ACC112 (cell line): ENCODE measurements at regions not wholly inside any gene's neighbourhood (a gene's known extent, or its start where the extent isn't known, plus 50 kb on each side); places are given as distances from the start of the nearest gene placed in this dataset.

ENCODE experiments used
- H2AFZ ChIP-seq: fragments of 200-600 bp; sonication (generic); one replicate; pipeline ENCODE4 v1.6.0; 2017; ENCODE audit warnings: antibody characterized with exemption, low read length; ENCODE audit not compliant: unreplicated experiment
- H3K27ac ChIP-seq: fragments of 200-600 bp; sonication (generic); 2 replicates; pipeline ENCODE4 v1.5.1; 2014; ENCODE audit warnings: low read depth, mild to moderate bottlenecking, antibody characterized with exemption, low read length, moderate library complexity
- H3K27me3 ChIP-seq: fragments of 200-600 bp; sonication (generic); 2 replicates; pipeline ENCODE4 v1.6.1; 2014; ENCODE audit warnings: mild to moderate bottlenecking, antibody characterized with exemption, low read length, moderate library complexity, mixed read lengths; ENCODE audit not compliant: insufficient read depth
- H3K36me3 ChIP-seq: fragments of 200-600 bp; sonication (generic); 2 replicates; pipeline ENCODE4 v1.6.1; 2016; ENCODE audit warnings: mild to moderate bottlenecking, antibody characterized with exemption, low read length, moderate library complexity, mixed read lengths; ENCODE audit not compliant: insufficient read depth
- H3K4me1 ChIP-seq: fragments of 200-600 bp; sonication (generic); one replicate; pipeline ENCODE4 v1.6.1; 2016; ENCODE audit warnings: low read length, mixed read lengths; ENCODE audit not compliant: insufficient read depth, unreplicated experiment, control insufficient read depth
- H3K4me3 ChIP-seq: fragments of 200-600 bp; sonication (generic); 2 replicates; pipeline ENCODE4 v1.5.1; 2014; ENCODE audit warnings: mild to moderate bottlenecking, low read depth, low read length
- H3K79me2 ChIP-seq: fragments of 200-600 bp; sonication (generic); one replicate; pipeline ENCODE4 v1.6.0; 2016; ENCODE audit warnings: low read length; ENCODE audit not compliant: control insufficient read depth, unreplicated experiment, insufficient read depth

- no peaks in the 10 kb centered on the region for H3K79me2 ChIP-seq
- no peak overlapping the region for H2AFZ ChIP-seq
Observed at GRCh38 chr15:38147246-38147645, 105.4 kb upstream of the SPRED1 start.

GRCh38 chr15:38148471-38148870, 104.2 kb upstream of the SPRED1 start:
- Histone ChIP-seq H3K4me3 (no peak overlapping the region), H3K27ac (no peak overlapping the region), H3K4me1 (peaks cover 26% of the 10 kb centered on the region), H3K36me3 (no peaks in the 10 kb centered on the region), H3K27me3 (no peaks in the 10 kb centered on the region), H3K79me2 (no peaks in the 10 kb centered on the region), H2AFZ (no peak overlapping the region)

More at GRCh38 chr15:38147246-38147645, 105.4 kb upstream of the SPRED1 start:
- Histone ChIP-seq H3K27ac (no peak overlapping the region), H3K27me3 (no peaks in the 10 kb centered on the region), H3K36me3 (no peaks in the 10 kb centered on the region), H3K4me3 (no peak overlapping the region), H3K4me1 (peaks cover 26% of the 10 kb centered on the region)

- Histone ChIP-seq H3K4me3 (no peak overlapping the region), H3K4me1 (peaks cover 22% of the 10 kb centered on the region), H2AFZ (no peak overlapping the region), H3K27me3 (no peaks in the 10 kb centered on the region), H3K79me2 (no peaks in the 10 kb centered on the region), H3K36me3 (no peaks in the 10 kb centered on the region), H3K27ac (no peak overlapping the region)
Observed at GRCh38 chr15:38149315-38149714, 103.3 kb upstream of the SPRED1 start.

GRCh38 chr15:38150148-38150547, 102.5 kb upstream of the SPRED1 start:
- no peak overlapping the region for H2AFZ ChIP-seq
- no peaks in the 10 kb centered on the region for H3K36me3 ChIP-seq
- H3K27me3 ChIP-seq = no peaks in the 10 kb centered on the region
- no peak overlapping the region for H3K4me3 ChIP-seq
- H3K27ac ChIP-seq = no peak overlapping the region
- peaks cover 14% of the 10 kb centered on the region for H3K4me1 ChIP-seq
- no peaks in the 10 kb centered on the region for H3K79me2 ChIP-seq

- Histone ChIP-seq H3K36me3 (no peaks in the 10 kb centered on the region), H3K27me3 (no peaks in the 10 kb centered on the region), H3K4me3 (no peak overlapping the region), H3K79me2 (no peaks in the 10 kb centered on the region), H3K4me1 (peaks cover 8% of the 10 kb centered on the region), H2AFZ (no peak overlapping the region), H3K27ac (no peak overlapping the region)
Observed at GRCh38 chr15:38150794-38151193, 101.8 kb upstream of the SPRED1 start.

GRCh38 chr15:38153781-38154180, 98.9 kb upstream of the SPRED1 start:
- Histone ChIP-seq H3K36me3 (no peaks in the 10 kb centered on the region), H2AFZ (no peak overlapping the region), H3K27me3 (no peaks in the 10 kb centered on the region), H3K4me1 (no peaks in the 10 kb centered on the region), H3K27ac (no peak overlapping the region), H3K79me2 (no peaks in the 10 kb centered on the region), H3K4me3 (no peak overlapping the region)

GRCh38 chr15:38154255-38154654, 98.4 kb upstream of the SPRED1 start:
- H3K4me3 ChIP-seq = no peak overlapping the region
- no peak overlapping the region for H3K27ac ChIP-seq
- H3K79me2 ChIP-seq = no peaks in the 10 kb centered on the region
- H3K36me3 ChIP-seq = no peaks in the 10 kb centered on the region
- H3K27me3 ChIP-seq = no peaks in the 10 kb centered on the region
- no peaks in the 10 kb centered on the region for H3K4me1 ChIP-seq
- no peak overlapping the region for H2AFZ ChIP-seq

- Histone ChIP-seq H3K79me2 (no peaks in the 10 kb centered on the region), H3K36me3 (no peaks in the 10 kb centered on the region), H3K27me3 (no peaks in the 10 kb centered on the region), H2AFZ (no peak overlapping the region), H3K27ac (no peak overlapping the region), H3K4me1 (no peaks in the 10 kb centered on the region), H3K4me3 (no peak overlapping the region)
Observed at GRCh38 chr15:38154837-38155236, 97.8 kb upstream of the SPRED1 start.

- no peak overlapping the region for H2AFZ ChIP-seq
- H3K27me3 ChIP-seq = no peaks in the 10 kb centered on the region
- H3K4me3 ChIP-seq = no peak overlapping the region
- no peak overlapping the region for H3K27ac ChIP-seq
- H3K4me1 ChIP-seq = no peaks in the 10 kb centered on the region
- no peaks in the 10 kb centered on the region for H3K36me3 ChIP-seq
- H3K79me2 ChIP-seq = no peaks in the 10 kb centered on the region
Observed at GRCh38 chr15:38163658-38164057, 89.0 kb upstream of the SPRED1 start.

- H3K4me3 ChIP-seq = no peak overlapping the region
- no peak overlapping the region for H3K27ac ChIP-seq
- no peak overlapping the region for H2AFZ ChIP-seq
- no peaks in the 10 kb centered on the region for H3K79me2 ChIP-seq
- no peaks in the 10 kb centered on the region for H3K4me1 ChIP-seq
- H3K36me3 ChIP-seq = no peaks in the 10 kb centered on the region
- H3K27me3 ChIP-seq = no peaks in the 10 kb centered on the region
Observed at GRCh38 chr15:38164061-38164460, 88.6 kb upstream of the SPRED1 start.

- H3K4me1 ChIP-seq = peaks cover under 1% of the 10 kb centered on the region
- H3K27ac ChIP-seq = no peak overlapping the region
- H3K27me3 ChIP-seq = no peaks in the 10 kb centered on the region
- no peak overlapping the region for H2AFZ ChIP-seq
- no peaks in the 10 kb centered on the region for H3K79me2 ChIP-seq
- no peak overlapping the region for H3K4me3 ChIP-seq
- no peaks in the 10 kb centered on the region for H3K36me3 ChIP-seq
Observed at GRCh38 chr15:38164507-38164906, 88.1 kb upstream of the SPRED1 start.
